H1 (cell line): ENCODE measurements at regions not wholly inside any gene's neighbourhood (a gene's known extent, or its start where the extent isn't known, plus 50 kb on each side); places are given as distances from the start of the nearest gene placed in this dataset.
"Not testable (repeated sequence)": the region's sequence is repeated elsewhere in the genome, so short reads cannot be mapped to it uniquely, and the experiment has no call there.

Source experiments
- CTCF ChIA-PET: fragments of 300-600 bp; sonication (Branson Sonifier 250); formaldehyde crosslinking; loops from one replicate; lab custom pipeline; 2021; ENCODE audit not compliant: partially characterized antibody; lab: Charles Lee
- POLR2A ChIA-PET: fragments of 300-600 bp; sonication (Branson Sonifier 250); formaldehyde crosslinking; loops from one replicate; lab custom pipeline; 2021; ENCODE audit warnings: inconsistent platforms; ENCODE audit not compliant: partially characterized antibody; lab: Charles Lee
- DNase-seq, 2 experiments: peaks; one replicate each; pipeline versions ENCODE4 v3.0.0 to v3.0.0-alpha.2; 2010 to 2022; ENCODE audit warnings: low spot score in 2 of 2, low read depth in 1 of 2, mixed read lengths in 1 of 2
- FAIRE-seq: peaks from 2 replicates; lab custom pipeline; 2011; peaks lifted over from hg19 to GRCh38; lab: Jason Lieb, UNC
- H2AFZ ChIP-seq: 2 replicates; pipeline ENCODE4 v1.8.1; 2012; ENCODE audit warnings: low read length, inconsistent platforms
- H2AK5ac ChIP-seq: 2 replicates; pipeline ENCODE4 v1.6.1; 2013; ENCODE audit warnings: low read depth, low read length
- H2BK120ac ChIP-seq: replicated peaks from 2 replicates; pipeline ENCODE3; 2013; ENCODE audit warnings: low read depth, low read length, inconsistent platforms
- H2BK12ac ChIP-seq: 2 replicates; pipeline ENCODE4 v1.6.1; 2013; ENCODE audit warnings: low read depth, low read length
- H2BK15ac ChIP-seq: 2 replicates; pipeline ENCODE4 v1.6.1; 2013; ENCODE audit warnings: low read length
- H2BK20ac ChIP-seq: 2 replicates; pipeline ENCODE4 v1.6.1; 2013; ENCODE audit warnings: low read length
- H2BK5ac ChIP-seq: 2 replicates; pipeline ENCODE4 v1.6.1; 2013; ENCODE audit warnings: low read depth, low read length
- H3K14ac ChIP-seq: 2 replicates; pipeline ENCODE4 v1.6.1; 2013; ENCODE audit warnings: inconsistent platforms; ENCODE audit not compliant: insufficient read length
- H3K18ac ChIP-seq: 2 replicates; pipeline ENCODE4 v1.6.1; 2013; ENCODE audit warnings: low read length; ENCODE audit errors: extremely low read depth
- H3K23ac ChIP-seq: 2 replicates; pipeline ENCODE4 v1.6.1; 2013; ENCODE audit warnings: inconsistent platforms; ENCODE audit not compliant: insufficient read length
- H3K23me2 ChIP-seq: 2 replicates; pipeline ENCODE4 v1.6.1; 2013; ENCODE audit warnings: low read depth, low read length
- H3K27ac ChIP-seq: 2 replicates; pipeline ENCODE4 v1.6.1; 2011; ENCODE audit warnings: low read depth, low read length, inconsistent platforms
- H3K27me3 ChIP-seq, 4 experiments: replicated peaks in 1 of 4; 1 replicate in 1 of 4; 2 replicates in 3 of 4; pipeline versions ENCODE4 v1.6.1 to v1.8.1; 2011 to 2013; ENCODE audit warnings: low read length in 3 of 4, mild to moderate bottlenecking in 3 of 4, inconsistent platforms in 2 of 4, mixed read lengths in 2 of 4, moderate library complexity in 1 of 4; ENCODE audit not compliant: control insufficient read depth in 3 of 4, insufficient read depth in 3 of 4; ENCODE audit errors: extremely low read depth in 1 of 4
- H3K36me3 ChIP-seq, 4 experiments: 2 replicates each; pipeline versions ENCODE4 v1.6.1 to v1.8.1; 2011 to 2013; ENCODE audit warnings: mild to moderate bottlenecking in 4 of 4, low read length in 3 of 4, moderate library complexity in 2 of 4, control low read depth in 1 of 4, inconsistent platforms in 1 of 4; ENCODE audit not compliant: insufficient read depth in 4 of 4, control insufficient read depth in 2 of 4
- H3K4ac ChIP-seq: replicated peaks from 2 replicates; pipeline ENCODE3; 2013; ENCODE audit warnings: low read length, low read depth, mixed read lengths, inconsistent platforms; ENCODE audit not compliant: insufficient read length
- H3K4me1 ChIP-seq, 4 experiments: replicated peaks in 1 of 4; 1 replicate in 1 of 4; 2 replicates in 3 of 4; pipeline versions ENCODE4 v1.6.1 to v1.8.1; 2011 to 2013; ENCODE audit warnings: low read length in 3 of 4, inconsistent platforms in 2 of 4, mixed read lengths in 1 of 4; ENCODE audit not compliant: insufficient read depth in 4 of 4, control insufficient read depth in 3 of 4
- H3K4me2 ChIP-seq, 2 experiments: 2 replicates each; pipeline versions ENCODE4 v1.6.1 to v1.8.1; 2011 to 2013; ENCODE audit warnings: low read depth in 2 of 2, low read length in 2 of 2, control low read depth in 1 of 2, inconsistent platforms in 1 of 2, mild to moderate bottlenecking in 1 of 2; ENCODE audit not compliant: insufficient read depth in 1 of 2
- H3K4me3 ChIP-seq, 4 experiments: fragments of 200-600, 300-600 bp in 1 of 4; sonication (generic), shearing (Covaris generic), sonication (Bioruptor Twin) in 1 of 4; 2 replicates each; pipeline versions ENCODE4 v1.5.1 to v1.8.1; 2011 to 2016; ENCODE audit warnings: low read length in 4 of 4, low read depth in 3 of 4, control low read depth in 2 of 4, inconsistent platforms in 2 of 4, mild to moderate bottlenecking in 2 of 4, mixed read lengths in 1 of 4, moderate library complexity in 1 of 4; ENCODE audit not compliant: insufficient read depth in 2 of 4; ENCODE audit errors: extremely low read depth in 1 of 4
- H3K56ac ChIP-seq: replicated peaks from 2 replicates; pipeline ENCODE3; 2013; ENCODE audit warnings: low read depth, mild to moderate bottlenecking, mixed read lengths, low read length, inconsistent platforms; ENCODE audit not compliant: insufficient read length
- H3K79me1 ChIP-seq: 2 replicates; pipeline ENCODE4 v1.6.1; 2013; ENCODE audit warnings: low read depth, low read length, control low read depth
- H3K79me2 ChIP-seq, 2 experiments: 2 replicates each; pipeline versions ENCODE4 v1.6.1 to v1.8.1; 2012 to 2013; ENCODE audit warnings: low read length in 2 of 2, mild to moderate bottlenecking in 2 of 2, inconsistent platforms in 1 of 2; ENCODE audit not compliant: insufficient read depth in 2 of 2, control insufficient read depth in 1 of 2
- H3K9ac ChIP-seq, 4 experiments: replicated peaks in 1 of 4; 1 replicate in 1 of 4; 2 replicates in 3 of 4; pipeline versions ENCODE4 v1.6.1 to v1.8.1; 2011 to 2013; ENCODE audit warnings: low read depth in 3 of 4, low read length in 3 of 4, control low read depth in 2 of 4, mild to moderate bottlenecking in 2 of 4, moderate library complexity in 2 of 4, inconsistent platforms in 1 of 4; ENCODE audit errors: extremely low read depth in 1 of 4
- H3K9me3 ChIP-seq, 2 experiments: 2 replicates each; pipeline versions ENCODE4 v1.6.1 to v1.8.1; 2012 to 2013; ENCODE audit warnings: mild to moderate bottlenecking in 2 of 2, moderate library complexity in 2 of 2, control low read depth in 1 of 2, inconsistent platforms in 1 of 2, low read depth in 1 of 2, low read length in 1 of 2, mixed read lengths in 1 of 2; ENCODE audit not compliant: insufficient read depth in 2 of 2
- H4K20me1 ChIP-seq, 2 experiments: replicated peaks in 1 of 2; 2 replicates each; pipeline versions ENCODE3 to v1.8.1; 2011 to 2013; ENCODE audit warnings: inconsistent platforms in 2 of 2, low read length in 2 of 2, mild to moderate bottlenecking in 1 of 2; ENCODE audit not compliant: insufficient read depth in 2 of 2, control insufficient read depth in 1 of 2
- H4K5ac ChIP-seq: 2 replicates; pipeline ENCODE4 v1.6.1; 2013; ENCODE audit warnings: low read length, low read depth, mixed read lengths, inconsistent platforms; ENCODE audit not compliant: insufficient read length
- H4K8ac ChIP-seq: 2 replicates; pipeline ENCODE4 v1.8.0; 2013; ENCODE audit warnings: mild to moderate bottlenecking, moderate library complexity, low read length, inconsistent platforms; ENCODE audit not compliant: insufficient read depth; ENCODE audit errors: extremely low read depth
- H4K91ac ChIP-seq: replicated peaks from 2 replicates; pipeline ENCODE3; 2013; ENCODE audit warnings: low read length, mixed read lengths, inconsistent platforms; ENCODE audit not compliant: insufficient read length
- GABPA ChIP-seq: IDR thresholded peaks from 2 replicates; pipeline ENCODE4 v1.6.1; 2011; ENCODE audit warnings: mild to moderate bottlenecking, low read length, moderate library complexity, borderline replicate concordance; ENCODE audit not compliant: insufficient read depth
- WGBS, 2 experiments: shearing (Covaris generic) in 1 of 2; methylation state at CpG; one replicate each; pipeline versions ENCODE4 v1.1.6 to v1.1.7; 2013 to 2015; ENCODE audit warnings: low lambda C conversion rate in 2 of 2, mixed read lengths in 2 of 2, inconsistent platforms in 1 of 2, low coverage in 1 of 2, missing lambda C conversion rate in 1 of 2; ENCODE audit not compliant: insufficient replicate concordance in 2 of 2, insufficient coverage in 1 of 2, insufficient read length in 1 of 2; ENCODE audit errors: extremely low coverage in 1 of 2, missing lambda C conversion rate in 1 of 2; 5-methylcytosine and 5-hydroxymethylcytosine counted together

GRCh38 chrX:129086802-129087201 lies 436.5 kb downstream of the SMARCA1 start:
- H3K4me3 ChIP-seq, result no peak overlapping the region
- no peak overlapping the region for H4K8ac ChIP-seq
- H3K14ac ChIP-seq, result no peak overlapping the region
- 0 out of 2 replicates have a peak overlapping the region, but pooled peaks have one; percentile 39 for H2BK12ac ChIP-seq
- H3K4ac ChIP-seq, result no peak overlapping the region
- no peaks in the 10 kb centered on the region for H3K27me3 ChIP-seq
- H2BK20ac ChIP-seq, result peak overlapping the region; percentile 48; the same call in 1 of the 2 replicates
- no peak overlapping the region for H2BK120ac ChIP-seq
- no peak overlapping the region for H3K9ac ChIP-seq
- H3K36me3 ChIP-seq, result peaks cover 0 to under 1% (median 0%) of the 10 kb centered on the region in 4 experiments; a peak in 1 of 8 replicates
- H3K23ac ChIP-seq, result no peak overlapping the region
- H4K91ac ChIP-seq, result peak overlapping the region; percentile 54
- no peak overlapping the region for H3K56ac ChIP-seq
- no peak overlapping the region for H3K27ac ChIP-seq
- no peak overlapping the region for H3K4me2 ChIP-seq
- POLR2A ChIA-PET, result no interaction called here
- H2AK5ac ChIP-seq, result no peak overlapping the region
- no peak for TF ChIP-seq GABPA
- FAIRE-seq (no peak), DNase-seq (no peak)
- no peak overlapping the region for H2AFZ ChIP-seq
- 100% methylated on average over 1 of the region's 7 CpGs; no CpG with 5 or more reads in 1 of the 2 experiments for WGBS, 2 experiments
- no peak overlapping the region for H2BK5ac ChIP-seq
- H3K23me2 ChIP-seq, result no peaks in the 10 kb centered on the region
- no peaks in the 10 kb centered on the region for H4K20me1 ChIP-seq
- H3K9me3 ChIP-seq, result peaks cover 0 to 4% of the 10 kb centered on the region in 2 experiments; a peak in 1 of 4 replicates
- peaks cover 0 to 3% (median 3%) of the 10 kb centered on the region in 4 experiments; a peak in 3 of 7 replicates for H3K4me1 ChIP-seq
- no peak overlapping the region for H2BK15ac ChIP-seq
- no peaks in the 10 kb centered on the region for H3K79me2 ChIP-seq
- H4K5ac ChIP-seq, result no peak overlapping the region
- CTCF ChIA-PET, result interaction anchor here (1.5 kb wide), 1 partner anchor 29 kb away, joined by 3 read pairs; no protein-coding TSS in a partner anchor
- no peaks in the 10 kb centered on the region for H3K79me1 ChIP-seq
- no peak overlapping the region; the same call in 1 of the 2 replicates for H3K18ac ChIP-seq

- FAIRE-seq, H3K23ac ChIP-seq, POLR2A ChIA-PET, H3K14ac ChIP-seq, H2BK5ac ChIP-seq, H3K4me1 ChIP-seq, H4K20me1 ChIP-seq, H3K4ac ChIP-seq, CTCF ChIA-PET, H3K4me2 ChIP-seq, H3K27me3 ChIP-seq, H3K79me1 ChIP-seq, H2BK120ac ChIP-seq, H3K79me2 ChIP-seq, H3K27ac ChIP-seq, H3K9me3 ChIP-seq, H3K9ac ChIP-seq, H3K4me3 ChIP-seq, H3K56ac ChIP-seq, H4K91ac ChIP-seq, H3K23me2 ChIP-seq, H3K36me3 ChIP-seq, H4K5ac ChIP-seq, H2AK5ac ChIP-seq, H3K18ac ChIP-seq, H2BK12ac ChIP-seq, H2AFZ ChIP-seq, H2BK20ac ChIP-seq, DNase-seq, H4K8ac ChIP-seq, H2BK15ac ChIP-seq: not testable (repeated sequence)
- WGBS, 2 experiments, result 100% methylated on average over 1 of the region's 3 CpGs; no CpG with 5 or more reads in 1 of the 2 experiments
Measured at GRCh38 chrX:129084291-129084690, 439.0 kb downstream of the SMARCA1 start.
